ENCODE measurements at regions not wholly inside any gene's neighbourhood (a gene's known extent, or its start where the extent isn't known, plus 50 kb on each side); places are given as distances from the start of the nearest gene placed in this dataset.

DNA sequence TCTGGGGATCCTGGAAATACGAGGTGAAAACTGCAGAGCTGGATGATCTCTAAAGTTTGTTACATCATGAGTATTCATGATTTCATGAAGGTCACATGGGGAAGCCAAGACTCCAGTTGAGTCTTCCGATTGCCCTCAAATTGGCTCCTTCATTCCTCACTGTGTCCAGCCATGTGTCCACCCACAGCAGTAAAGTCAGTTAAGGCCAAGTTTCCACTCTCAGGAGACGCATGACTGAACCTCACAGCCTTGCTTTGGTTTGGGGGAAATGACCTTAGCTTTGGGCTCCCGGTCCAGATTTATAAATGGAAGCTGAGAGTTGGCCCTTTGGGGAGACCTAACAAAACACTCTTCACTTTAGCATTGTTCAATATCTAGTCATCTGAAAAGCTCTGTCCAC, 289.7 kb upstream of the MCTP2 start:
- Histone ChIP-seq H2AFZ (ENCODE audit: low read length) (no peak overlapping the region), H3K4me3 (ENCODE audit: low read length, poor library complexity, severe bottlenecking) (no peak overlapping the region), H3K4me2 (ENCODE audit: low read depth, low read length, poor library complexity, severe bottlenecking) (no peak overlapping the region), H3K4me1 (ENCODE audit: insufficient read depth, low read length, poor library complexity, severe bottlenecking) (no peaks in the 10 kb centered on the region), H3K9me3 (ENCODE audit: insufficient read depth, low read depth, low read length) (no peaks in the 10 kb centered on the region), H4K20me1 (ENCODE audit: insufficient read depth, low read length, poor library complexity, severe bottlenecking) (no peaks in the 10 kb centered on the region), H3K79me2 (ENCODE audit: insufficient read depth, low read length) (no peaks in the 10 kb centered on the region), H3K9ac (ENCODE audit: low read depth, low read length, poor library complexity, severe bottlenecking) (no peak overlapping the region), H3K27me3 (ENCODE audit: insufficient read depth, low read length, poor library complexity, severe bottlenecking) (no peaks in the 10 kb centered on the region), H3K9me2 (replicated peaks; ENCODE audit: low read depth, low read length) (no peaks in the 10 kb centered on the region), H3K36me3 (ENCODE audit: insufficient read depth, low read length) (no peaks in the 10 kb centered on the region), H3F3A (ENCODE audit: low read depth) (no peaks in the 10 kb centered on the region)
- no peak for TF ChIP-seq EZH2phosphoT487 (IDR thresholded peaks at IDR 0.05; ENCODE audit: borderline replicate concordance)
- TF ChIP-seq, protein P1, sequence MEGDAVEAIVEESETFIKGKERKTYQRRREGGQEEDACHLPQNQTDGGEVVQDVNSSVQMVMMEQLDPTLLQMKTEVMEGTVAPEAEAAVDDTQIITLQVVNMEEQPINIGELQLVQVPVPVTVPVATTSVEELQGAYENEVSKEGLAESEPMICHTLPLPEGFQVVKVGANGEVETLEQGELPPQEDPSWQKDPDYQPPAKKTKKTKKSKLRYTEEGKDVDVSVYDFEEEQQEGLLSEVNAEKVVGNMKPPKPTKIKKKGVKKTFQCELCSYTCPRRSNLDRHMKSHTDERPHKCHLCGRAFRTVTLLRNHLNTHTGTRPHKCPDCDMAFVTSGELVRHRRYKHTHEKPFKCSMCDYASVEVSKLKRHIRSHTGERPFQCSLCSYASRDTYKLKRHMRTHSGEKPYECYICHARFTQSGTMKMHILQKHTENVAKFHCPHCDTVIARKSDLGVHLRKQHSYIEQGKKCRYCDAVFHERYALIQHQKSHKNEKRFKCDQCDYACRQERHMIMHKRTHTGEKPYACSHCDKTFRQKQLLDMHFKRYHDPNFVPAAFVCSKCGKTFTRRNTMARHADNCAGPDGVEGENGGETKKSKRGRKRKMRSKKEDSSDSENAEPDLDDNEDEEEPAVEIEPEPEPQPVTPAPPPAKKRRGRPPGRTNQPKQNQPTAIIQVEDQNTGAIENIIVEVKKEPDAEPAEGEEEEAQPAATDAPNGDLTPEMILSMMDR (conservative IDR thresholded peaks at IDR 0.05; ENCODE audit: low read length): no peak

DNA sequence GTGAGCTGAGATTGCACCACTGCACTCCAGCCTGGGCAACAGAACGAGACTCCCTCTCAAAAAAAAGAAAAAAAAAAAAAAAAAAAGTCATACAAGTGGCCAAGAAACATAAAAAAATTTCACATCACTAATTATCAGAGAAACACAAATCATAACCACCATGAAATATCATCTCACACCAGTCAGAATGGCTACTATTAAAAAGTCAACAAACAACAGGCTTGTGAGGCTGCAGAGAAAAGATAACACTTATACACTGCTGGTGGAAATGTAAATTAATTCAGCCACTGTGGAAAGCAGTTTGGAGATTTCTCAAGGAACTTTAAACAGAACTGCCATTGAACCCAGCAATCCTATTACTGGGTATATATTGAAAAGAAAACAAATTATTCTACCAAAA, 291.1 kb upstream of the MCTP2 start:
- H3K4me1 ChIP-seq (ENCODE audit: insufficient read depth, low read length, poor library complexity, severe bottlenecking): no peaks in the 10 kb centered on the region
- TF ChIP-seq, protein P1 (conservative IDR thresholded peaks at IDR 0.05; ENCODE audit: low read length): no peak
- TF ChIP-seq EZH2phosphoT487 (IDR thresholded peaks at IDR 0.05; ENCODE audit: borderline replicate concordance): no peak
- H3K79me2 ChIP-seq (ENCODE audit: insufficient read depth, low read length): no peaks in the 10 kb centered on the region
- no peaks in the 10 kb centered on the region for H3F3A ChIP-seq (ENCODE audit: low read depth)
- no peak overlapping the region for H3K4me3 ChIP-seq (ENCODE audit: low read length, poor library complexity, severe bottlenecking)
- no peaks in the 10 kb centered on the region for H3K9me3 ChIP-seq (ENCODE audit: insufficient read depth, low read depth, low read length)
- no peaks in the 10 kb centered on the region for H3K27me3 ChIP-seq (ENCODE audit: insufficient read depth, low read length, poor library complexity, severe bottlenecking)
- no peak overlapping the region for H3K4me2 ChIP-seq (ENCODE audit: low read depth, low read length, poor library complexity, severe bottlenecking)
- H3K36me3 ChIP-seq (ENCODE audit: insufficient read depth, low read length): no peaks in the 10 kb centered on the region
- no peak overlapping the region for H3K9ac ChIP-seq (ENCODE audit: low read depth, low read length, poor library complexity, severe bottlenecking)
- no peak overlapping the region for H2AFZ ChIP-seq (ENCODE audit: low read length)
- no peaks in the 10 kb centered on the region for H3K9me2 ChIP-seq (replicated peaks; ENCODE audit: low read depth, low read length)
- no peaks in the 10 kb centered on the region for H4K20me1 ChIP-seq (ENCODE audit: insufficient read depth, low read length, poor library complexity, severe bottlenecking)

DNA sequence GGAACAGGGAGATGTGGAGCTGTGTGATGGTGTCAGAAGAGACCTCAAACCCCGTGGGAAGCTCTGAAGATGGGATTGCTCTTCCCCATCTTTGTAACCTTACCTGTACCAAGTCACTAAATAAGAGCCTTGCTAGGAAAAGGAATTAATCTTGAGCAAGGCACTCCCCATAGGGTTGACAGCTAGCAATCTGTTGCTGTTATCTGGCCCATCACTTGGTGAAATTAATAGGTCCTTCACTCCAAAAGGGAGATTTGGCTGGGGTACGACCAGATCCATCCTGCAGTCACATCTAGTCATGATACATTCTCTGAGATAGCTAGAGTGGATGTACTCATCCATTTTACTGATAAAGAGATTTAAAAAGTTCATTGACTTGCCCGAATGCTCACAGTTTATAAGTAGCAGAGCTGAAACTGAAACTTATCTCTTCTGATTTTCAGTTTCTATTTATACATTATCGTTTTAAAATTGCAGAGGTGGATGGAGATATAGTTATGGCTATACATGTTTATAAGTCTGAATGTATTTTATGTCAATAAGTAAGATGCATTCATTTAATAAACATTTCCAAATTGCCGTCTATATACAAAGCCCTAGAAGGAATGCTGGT, 299.1 kb upstream of the MCTP2 start:
- Histone ChIP-seq H3K4me1 (ENCODE audit: insufficient read depth, low read length, poor library complexity, severe bottlenecking) (no peaks in the 10 kb centered on the region), H4K20me1 (ENCODE audit: insufficient read depth, low read length, poor library complexity, severe bottlenecking) (no peaks in the 10 kb centered on the region), H3K9me2 (replicated peaks; ENCODE audit: low read depth, low read length) (no peaks in the 10 kb centered on the region), H3K4me2 (ENCODE audit: low read depth, low read length, poor library complexity, severe bottlenecking) (no peak overlapping the region), H3K27me3 (ENCODE audit: insufficient read depth, low read length, poor library complexity, severe bottlenecking) (no peaks in the 10 kb centered on the region), H3K9ac (ENCODE audit: low read depth, low read length, poor library complexity, severe bottlenecking) (no peak overlapping the region), H2AFZ (ENCODE audit: low read length) (no peak overlapping the region), H3K79me2 (ENCODE audit: insufficient read depth, low read length) (no peaks in the 10 kb centered on the region), H3K9me3 (ENCODE audit: insufficient read depth, low read depth, low read length) (no peaks in the 10 kb centered on the region), H3F3A (ENCODE audit: low read depth) (no peaks in the 10 kb centered on the region), H3K36me3 (ENCODE audit: insufficient read depth, low read length) (no peaks in the 10 kb centered on the region), H3K4me3 (ENCODE audit: low read length, poor library complexity, severe bottlenecking) (no peak overlapping the region)
- no peak for TF ChIP-seq EZH2phosphoT487 (IDR thresholded peaks at IDR 0.05; ENCODE audit: borderline replicate concordance)
- TF ChIP-seq, protein P1 (conservative IDR thresholded peaks at IDR 0.05; ENCODE audit: low read length): no peak

Measured in Loucy (cell line).